ENCODE measurements at regions not wholly inside any gene's neighbourhood (a gene's known extent, or its start where the extent isn't known, plus 50 kb on each side); places are given as distances from the start of the nearest gene placed in this dataset.

DNA sequence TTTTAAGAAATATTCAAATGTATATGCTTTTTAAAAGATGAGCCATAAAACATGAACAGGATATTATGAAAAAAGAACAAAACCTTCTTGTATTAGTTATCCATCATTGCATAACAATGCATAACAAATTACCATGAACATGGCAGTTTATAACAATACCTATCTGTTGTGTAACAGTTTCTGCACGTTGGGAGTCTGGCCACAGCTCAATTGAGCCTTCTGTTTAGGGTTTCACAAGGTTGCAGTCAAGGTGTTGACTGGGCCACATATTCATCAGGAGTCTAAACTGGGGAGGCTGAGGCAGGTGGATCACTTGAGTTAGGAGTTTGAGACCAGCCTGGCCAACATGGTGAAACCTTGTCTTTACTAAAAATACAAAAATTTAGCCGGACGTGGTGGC is 149.4 kb upstream of the SMLR1 start:
- TF ChIP-seq CTCF (IDR thresholded peaks at IDR 0.05) (no peak), EP300 (IDR thresholded peaks at IDR 0.05) (no peak)

All from gastroesophageal sphincter (tissue), 3 donors.